HT1080 (cell line): ENCODE measurements at regions not wholly inside any gene's neighbourhood (a gene's known extent, or its start where the extent isn't known, plus 50 kb on each side); places are given as distances from the start of the nearest gene placed in this dataset.

ENCODE experiments used
- DNase-seq: peaks from one replicate; pipeline ENCODE4 v3.0.0-alpha.2; 2015; ENCODE audit warnings: low read depth

DNA sequence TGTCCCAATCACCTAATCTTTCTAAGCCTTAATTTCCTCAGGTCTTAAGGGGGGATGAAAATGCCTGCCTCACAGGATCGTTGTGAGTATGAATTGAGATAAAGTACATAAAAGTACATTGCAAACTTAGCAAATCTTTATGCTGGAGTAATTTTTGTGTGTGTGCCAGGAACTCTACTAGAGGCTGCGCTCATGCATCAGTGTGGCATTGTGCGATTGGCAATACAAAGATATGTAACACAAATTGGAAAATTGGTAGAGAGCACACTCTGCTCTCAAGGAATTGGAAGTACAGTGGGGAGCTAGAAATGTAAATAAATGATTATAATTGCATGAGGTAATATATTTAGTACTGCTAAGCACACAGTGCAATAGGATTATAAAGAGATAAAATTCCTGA, 398.3 kb downstream of the DUSP10 start:
- DNase-seq, result no peak

DNA sequence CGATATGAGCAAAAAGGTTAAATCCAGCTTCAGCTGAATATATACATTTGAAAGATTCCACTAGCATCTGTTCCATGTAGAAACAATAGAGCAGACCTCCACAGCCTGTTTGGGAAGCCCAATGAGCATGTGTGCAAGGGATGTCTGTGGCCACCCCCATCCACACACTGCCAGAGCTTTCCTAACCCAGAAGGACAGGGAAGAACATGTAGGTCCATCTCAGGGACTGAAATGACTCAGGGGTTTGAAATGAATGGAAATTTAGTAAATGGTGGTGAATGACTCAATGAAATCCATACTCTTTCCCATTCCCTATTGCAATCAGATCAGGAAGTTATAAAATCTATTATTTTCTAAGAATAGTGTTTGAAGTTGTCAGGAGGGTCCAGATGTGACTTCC, 397.2 kb downstream of the DUSP10 start:
- DNase-seq, result peak; percentile 67

DNA sequence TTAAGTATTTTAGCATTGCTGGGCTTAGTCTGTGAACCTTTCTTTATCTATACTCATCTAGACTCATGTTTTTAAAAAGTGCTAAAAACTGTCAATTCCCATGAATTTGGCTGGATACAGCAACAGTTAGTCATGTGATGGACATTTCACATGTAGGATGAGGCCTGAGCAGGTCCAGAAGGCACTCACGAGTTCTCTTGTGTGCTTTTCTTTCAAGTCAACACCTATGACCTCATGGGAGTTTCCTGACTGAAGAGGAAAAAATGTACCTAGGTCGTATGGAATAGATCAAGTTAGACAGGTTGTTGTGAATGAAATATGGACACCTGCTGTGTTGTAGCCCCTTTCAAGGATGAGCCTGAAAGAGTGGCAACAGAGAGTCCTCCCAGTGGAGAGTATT, 394.2 kb downstream of the DUSP10 start:
- DNase-seq, result no peak

DNA sequence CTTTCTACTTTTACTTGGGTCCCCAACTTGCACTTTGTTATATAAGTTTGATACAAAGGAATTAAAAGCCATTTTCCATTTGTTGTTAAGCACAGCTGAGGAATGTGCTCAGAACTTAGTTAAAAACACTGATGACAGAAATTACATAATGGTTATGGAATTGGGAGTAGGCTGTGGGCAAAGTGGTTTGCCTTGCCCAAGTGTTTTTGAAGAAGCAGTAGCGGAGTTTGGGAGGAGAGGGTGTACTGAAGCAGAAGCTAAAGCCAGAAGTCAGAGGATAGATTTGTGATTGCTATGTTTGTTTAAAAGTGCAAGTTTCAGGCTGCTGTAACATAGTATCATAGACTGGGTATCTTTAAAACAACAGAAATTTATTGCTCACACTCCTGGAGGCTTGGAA, 391.8 kb downstream of the DUSP10 start:
- DNase-seq, result no peak

- DNase-seq, result no peak
Measured at GRCh38 chr1:221356693-221357092, 385.2 kb downstream of the DUSP10 start.

DNA sequence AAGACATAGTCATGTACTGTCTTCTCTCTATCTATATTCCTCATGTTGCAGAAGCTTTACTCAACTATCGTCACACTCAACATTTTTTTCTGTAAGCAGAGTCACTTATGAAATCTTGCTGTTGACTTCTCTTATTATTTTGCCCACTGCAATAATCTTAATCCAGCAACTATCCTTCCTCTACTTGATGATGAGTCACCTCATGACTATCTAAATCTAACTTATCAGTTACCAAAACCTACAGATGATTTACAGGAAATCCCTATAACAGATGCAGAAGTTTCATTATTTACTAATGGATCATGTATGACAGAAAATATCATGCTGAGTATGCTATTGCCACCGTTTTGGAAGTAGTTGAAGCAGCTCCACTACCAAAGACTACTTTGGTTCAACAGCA, 378.9 kb downstream of the DUSP10 start:
- DNase-seq, result no peak

DNA sequence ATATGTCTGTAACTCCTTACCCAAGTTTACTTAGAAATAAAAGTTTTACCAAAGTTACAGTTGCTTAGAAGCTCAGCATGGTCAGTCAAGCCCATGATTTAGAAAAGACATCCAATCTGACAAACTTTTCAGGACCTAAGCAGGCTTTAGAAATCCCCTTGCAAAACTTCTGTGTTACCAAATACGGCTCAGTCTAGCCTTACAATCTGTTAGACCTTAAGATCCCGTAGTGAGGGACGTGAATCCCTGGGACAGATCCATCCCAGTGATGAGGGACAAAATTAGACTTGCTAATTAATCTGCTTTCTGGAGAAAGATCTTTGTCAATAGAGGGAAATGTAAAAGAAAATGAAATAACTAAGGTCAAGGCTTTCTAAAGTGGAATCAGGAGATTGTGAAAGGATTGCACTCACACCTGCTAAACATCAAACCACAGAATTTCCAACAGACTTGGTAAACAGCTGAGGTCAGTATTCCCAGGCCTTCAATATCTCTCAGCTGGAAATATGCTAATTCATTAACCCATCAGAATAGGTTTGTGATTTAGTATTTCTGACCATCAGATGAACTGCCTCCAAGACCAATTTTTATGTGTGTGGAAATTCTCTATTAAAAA, 375.3 kb downstream of the DUSP10 start:
- DNase-seq, result no peak

DNA sequence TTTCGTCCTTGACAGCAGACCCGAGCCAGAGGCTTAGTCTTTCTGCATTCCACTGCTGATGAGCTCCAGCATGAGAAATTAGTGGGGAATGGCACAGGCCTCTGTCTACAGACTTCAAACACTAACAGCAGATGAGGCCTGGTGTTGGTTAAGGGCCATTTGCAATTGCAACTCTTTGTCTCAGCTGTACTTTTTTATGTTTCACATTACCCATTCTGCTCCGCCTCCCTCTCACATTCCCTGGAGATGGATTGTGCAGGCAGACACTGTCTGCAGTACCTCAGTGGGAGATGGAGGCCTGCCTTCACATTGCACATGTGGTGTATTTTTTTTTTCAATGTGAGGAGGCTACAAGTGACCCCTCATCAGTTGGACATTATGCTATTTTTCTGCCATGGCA, 370.2 kb downstream of the DUSP10 start:
- DNase-seq, result no peak

DNA sequence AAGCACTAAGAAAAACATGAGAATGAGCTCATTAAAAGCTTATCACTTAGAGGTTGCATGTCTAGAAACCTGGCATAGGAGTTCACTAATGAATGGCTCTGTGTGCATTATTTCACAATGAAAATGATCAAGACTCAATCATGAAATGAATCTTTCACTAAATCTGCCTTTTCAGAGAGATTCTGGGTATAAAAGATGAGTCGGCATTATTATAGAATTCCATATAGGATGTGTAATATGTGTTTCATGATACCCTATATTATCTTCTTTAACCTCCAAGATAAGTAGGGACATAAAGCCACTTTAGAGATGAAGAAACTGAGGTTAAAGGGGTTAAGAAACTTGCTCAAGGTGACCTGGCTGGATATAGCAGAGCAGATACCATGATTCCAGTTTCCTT, 368.1 kb downstream of the DUSP10 start:
- no peak for DNase-seq

DNA sequence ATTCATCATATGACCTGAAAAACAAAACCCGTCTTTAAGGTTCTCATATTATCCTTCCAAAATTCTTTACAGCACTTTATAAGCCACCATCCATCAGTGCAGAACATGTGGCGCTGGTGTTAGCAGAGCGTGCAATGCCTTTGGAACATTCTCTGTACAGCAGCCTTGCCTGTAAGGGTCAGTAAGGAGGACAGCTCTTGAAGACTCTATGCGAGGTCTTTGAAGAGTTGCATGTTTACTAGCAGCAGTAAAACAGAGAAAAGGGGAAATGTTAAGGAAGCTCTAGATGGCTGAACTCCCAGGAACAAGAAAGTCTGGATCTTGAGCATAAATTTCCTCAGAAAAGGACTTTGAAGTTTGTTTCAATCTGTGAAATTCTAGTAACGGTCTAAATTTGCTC, 365.6 kb downstream of the DUSP10 start:
- DNase-seq, result no peak

GRCh38 chr1:221381910-221382623, 359.8 kb downstream of the DUSP10 start:
- no peak for DNase-seq

- peak; percentile 70 for DNase-seq
Measured at GRCh38 chr1:221392453-221392852, 349.4 kb downstream of the DUSP10 start.

DNA sequence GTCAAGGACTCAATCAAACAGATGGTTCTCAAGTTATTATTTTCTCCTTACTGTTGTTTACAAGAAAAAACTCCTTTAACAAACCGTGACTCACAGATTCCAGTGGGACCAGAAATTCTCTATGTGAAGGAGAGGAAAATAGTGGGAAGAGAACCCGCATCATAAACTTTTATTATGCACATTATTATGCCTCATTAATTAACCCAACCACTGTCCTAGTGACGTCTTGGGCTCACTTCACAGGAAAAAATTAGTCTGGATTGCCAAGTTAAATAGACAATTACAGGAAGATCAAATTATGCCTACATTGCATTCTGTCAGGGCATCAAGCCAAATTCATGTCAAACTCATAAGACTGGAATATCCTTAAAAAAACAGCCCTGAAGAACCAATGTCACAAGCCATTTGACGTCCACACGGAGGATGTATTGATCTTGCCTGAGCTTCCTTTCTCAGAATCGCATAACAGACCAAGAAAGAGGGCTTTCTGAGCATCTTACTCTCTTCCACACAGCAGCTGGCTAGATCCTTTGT, 347.8 kb downstream of the DUSP10 start:
- no peak for DNase-seq

DNA sequence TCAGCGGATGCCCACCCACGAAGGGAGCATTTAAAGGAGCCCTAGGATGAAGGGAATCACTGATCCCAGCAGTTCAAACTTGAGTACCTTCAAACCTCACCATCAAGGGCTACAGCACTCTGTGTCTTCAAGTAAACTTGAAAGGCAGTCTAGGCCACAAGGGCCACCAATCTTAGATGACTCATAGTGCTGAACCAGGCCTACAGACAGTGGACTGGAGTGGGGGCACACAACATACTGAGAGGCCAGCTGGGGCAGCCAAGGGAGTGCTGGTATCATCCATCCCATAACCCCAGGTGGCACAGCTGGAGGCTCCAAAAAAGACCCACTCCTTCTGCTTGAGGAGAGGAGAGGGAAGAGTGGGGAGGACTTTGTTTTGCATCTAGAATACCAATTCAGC, 345.4 kb downstream of the DUSP10 start:
- no peak for DNase-seq

DNA sequence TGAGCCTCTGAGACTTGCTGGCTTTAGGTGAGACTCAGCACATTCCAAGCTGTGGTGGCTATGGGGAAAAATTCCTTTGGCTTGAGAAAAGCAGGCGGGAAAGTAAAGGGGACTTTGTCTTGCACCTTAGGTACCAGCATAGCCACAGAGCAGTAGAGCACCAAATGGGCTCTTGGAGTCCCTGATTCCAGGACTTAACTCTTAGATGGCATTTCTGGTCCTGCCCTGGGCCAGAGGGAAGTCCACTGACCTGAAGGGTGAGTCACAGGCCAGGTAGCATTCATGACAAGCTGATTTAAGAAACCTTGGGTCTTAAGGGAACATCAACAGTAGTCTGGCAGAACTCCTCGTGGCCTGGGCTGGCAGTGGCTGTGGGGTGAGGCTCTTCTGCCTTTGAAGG, 344.7 kb downstream of the DUSP10 start:
- peak; percentile 6 for DNase-seq

DNA sequence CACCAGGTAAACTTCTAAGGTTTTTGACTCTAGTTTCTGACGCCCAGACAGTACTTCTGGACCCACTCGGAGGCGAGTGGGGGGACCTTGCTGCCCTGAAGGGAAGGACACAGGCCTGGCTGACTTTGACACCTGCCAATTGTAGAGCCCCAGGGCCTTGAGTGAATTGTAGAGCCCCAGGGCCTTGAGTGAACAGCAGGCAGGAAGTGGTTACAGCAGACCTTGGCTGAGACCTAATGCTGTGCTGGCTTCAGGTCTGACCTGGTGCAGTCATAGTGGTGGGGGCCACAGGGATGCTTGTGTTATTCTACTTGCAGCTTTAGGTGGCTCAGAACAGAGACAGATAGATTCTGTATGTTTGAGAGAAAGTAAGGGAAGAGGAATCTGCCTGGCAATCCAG, 344.3 kb downstream of the DUSP10 start:
- DNase-seq, result peak; percentile 39

DNA sequence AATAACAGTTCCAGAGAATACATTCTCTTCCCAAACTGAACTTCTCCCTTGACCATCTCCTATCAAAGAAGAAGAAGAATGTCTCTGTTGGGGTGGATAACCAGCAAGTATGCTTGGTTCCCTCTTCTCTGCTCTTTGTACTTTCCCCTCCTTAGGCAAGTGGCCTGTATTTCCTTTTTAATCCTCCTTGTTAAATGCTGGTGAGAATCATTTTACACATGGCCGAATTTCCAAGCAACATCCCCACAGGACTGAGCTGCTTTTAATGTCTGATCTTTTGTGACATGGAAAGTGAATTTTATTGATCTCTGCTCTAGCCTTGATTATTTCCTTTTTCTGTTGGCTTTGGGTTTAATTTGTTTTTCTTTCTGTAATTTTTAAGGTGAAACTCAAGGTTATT, 336.7 kb downstream of the DUSP10 start:
- no peak for DNase-seq

DNA sequence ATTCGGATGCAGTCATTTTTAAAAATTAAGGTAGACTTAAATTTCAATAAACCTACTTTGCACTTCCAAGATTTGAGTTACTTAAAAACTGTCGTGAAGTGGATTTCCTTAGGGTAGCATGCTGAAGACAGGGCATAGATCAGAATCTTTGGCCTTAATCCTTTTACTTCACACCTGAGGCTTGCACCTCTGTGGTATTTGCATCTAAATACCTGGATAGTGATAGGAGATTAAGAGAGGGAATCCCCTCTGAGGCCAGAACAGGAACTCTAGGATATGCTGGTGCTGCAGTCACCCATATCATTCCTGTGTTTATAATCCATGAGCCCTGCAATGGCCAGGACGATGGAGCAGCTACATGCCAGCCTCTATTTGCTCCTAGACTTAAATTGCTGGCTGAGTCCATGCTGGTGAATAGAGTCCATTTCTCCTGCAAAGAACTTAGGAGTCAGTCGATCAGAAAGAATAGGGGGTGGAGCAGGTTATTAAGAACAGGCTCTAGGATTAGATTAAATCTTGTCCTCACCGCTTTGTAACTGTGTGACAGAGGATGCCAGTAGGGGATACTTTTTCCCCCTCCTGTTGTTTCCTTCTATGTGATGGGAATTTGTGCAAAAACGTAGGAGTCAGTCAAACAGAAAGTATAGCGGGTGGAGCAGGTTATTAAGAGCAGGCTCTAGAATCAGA, 333.6 kb downstream of the DUSP10 start:
- no peak for DNase-seq

- no peak for DNase-seq
Measured at GRCh38 chr1:221411283-221411682, 330.6 kb downstream of the DUSP10 start.

DNA sequence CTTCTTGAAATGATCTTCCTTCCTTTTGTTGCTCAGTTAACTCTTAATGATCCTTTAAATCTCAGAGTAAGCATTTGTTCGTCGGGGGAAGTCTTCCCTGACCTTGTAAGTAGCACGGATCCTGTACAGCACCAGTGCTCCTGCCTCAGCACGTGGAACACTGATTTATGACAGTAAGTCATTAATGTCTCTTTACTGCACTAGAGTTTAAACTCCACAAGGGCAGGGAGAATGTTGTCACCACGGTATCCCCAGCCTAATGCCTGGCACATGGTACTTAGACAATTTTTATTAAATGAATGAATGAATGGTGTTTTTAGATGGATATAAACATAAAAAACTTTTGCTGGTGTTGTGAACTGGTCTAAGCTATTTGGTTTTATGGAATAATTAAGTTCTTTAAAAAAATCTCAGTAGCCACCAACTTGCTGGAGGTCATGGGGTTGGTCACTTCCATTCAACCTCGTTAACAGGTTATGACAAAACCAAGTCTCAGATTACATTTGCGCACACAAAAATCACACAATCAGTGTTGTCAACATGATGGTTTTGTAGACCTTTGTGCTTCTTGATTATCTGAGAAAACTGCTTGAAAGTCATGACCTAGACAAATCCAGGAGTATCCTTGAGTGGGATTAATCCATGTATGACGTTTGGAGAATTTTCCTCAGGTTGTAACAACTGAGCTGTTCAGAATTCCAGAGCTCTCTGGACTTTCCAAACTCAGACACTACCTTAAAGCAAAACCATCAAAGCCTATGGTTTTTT, 326.9 kb downstream of the DUSP10 start:
- DNase-seq, result no peak

DNA sequence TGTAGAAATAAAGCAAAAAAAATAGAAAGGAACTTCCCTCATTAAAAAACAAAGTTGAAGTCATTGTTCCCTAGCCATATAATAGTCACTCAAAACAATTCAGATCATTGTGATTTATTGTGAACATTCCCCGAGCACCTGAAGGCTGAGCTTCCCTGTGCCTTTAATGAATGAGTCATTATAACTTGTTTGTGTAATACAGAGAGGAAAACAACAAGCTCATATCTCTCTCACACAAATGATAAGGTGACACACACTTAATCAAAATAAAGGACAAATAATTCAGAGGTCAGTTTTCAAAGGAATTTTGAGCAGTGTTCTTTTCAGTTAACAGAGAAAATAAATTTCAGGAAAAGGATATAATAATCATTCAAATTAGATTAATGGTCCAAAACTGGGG, 326.2 kb downstream of the DUSP10 start:
- no peak for DNase-seq

DNA sequence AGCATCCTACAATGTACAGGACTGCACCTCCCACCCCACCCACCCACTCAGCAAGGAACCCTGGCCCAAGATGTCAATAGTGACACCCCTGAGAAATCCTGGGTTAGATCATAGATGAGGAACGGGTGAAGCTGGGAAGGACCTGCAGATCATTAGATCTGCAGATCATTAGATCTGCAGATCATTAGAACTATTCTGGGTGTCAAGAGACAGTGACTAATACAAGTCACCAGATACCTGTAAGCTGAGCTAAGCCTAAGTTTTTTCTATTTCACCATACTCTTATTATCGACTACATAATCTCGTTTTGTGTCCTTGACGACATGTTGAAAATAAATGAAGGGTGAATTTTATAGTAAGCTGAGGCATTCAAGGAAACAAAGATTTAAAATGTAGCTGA, 325.7 kb downstream of the DUSP10 start:
- no peak for DNase-seq
